GM12878 (cell line): ENCODE measurements at regions not wholly inside any gene's neighbourhood (a gene's known extent, or its start where the extent isn't known, plus 50 kb on each side); places are given as distances from the start of the nearest gene placed in this dataset.

ENCODE experiments used
- ATAC-seq: fragments of 200-7000 bp; cut with Tn5 transposase; 3 replicates; pipeline ENCODE4 v1.9.1; 2020; ENCODE audit warnings: mild to moderate bottlenecking, moderate library complexity
- BruUV-seq: library from RNA; stranded (reverse); fragments of 400-500 nt; replicated peaks from 2 replicates; lab custom pipeline; 2021; lab: Mats Ljungman, UMichigan
- CTCF ChIA-PET: fragments of 300-600 bp; sonication (Branson Sonifier 250); formaldehyde crosslinking; extraction: SDS; loops from one replicate; lab custom pipeline; 2021; ENCODE audit warnings: inconsistent platforms; lab: Yijun Ruan, JAX
- POLR2A ChIA-PET: fragments of 350-600 bp; formaldehyde crosslinking; extraction: SDS; loops from one replicate; lab custom pipeline; 2021; ENCODE audit warnings: inconsistent platforms; lab: Charles Lee
- RAD21 ChIA-PET: fragments of 300-600 bp; sonication (Branson Sonifier 250); formaldehyde crosslinking; loops from one replicate; lab custom pipeline; 2023; ENCODE audit warnings: antibody characterized with exemption; ENCODE audit not compliant: unreplicated experiment; lab: Charles Lee
- SMC1A ChIA-PET: fragments of 300-600 bp; sonication (Branson Sonifier 250); formaldehyde crosslinking; loops from one replicate; lab custom pipeline; 2023; ENCODE audit not compliant: unreplicated experiment, uncharacterized antibody; lab: Charles Lee
- DNase-seq: peaks from one replicate; pipeline ENCODE4 v3.0.0-alpha.2; 2011; ENCODE audit warnings: low read depth, low spot score
- FAIRE-seq: peaks from 3 replicates; lab custom pipeline; 2011; peaks lifted over from hg19 to GRCh38; lab: Jason Lieb, UNC
- H2AFZ ChIP-seq: 2 replicates; pipeline ENCODE4 v1.6.0; 2011; ENCODE audit warnings: low read depth, low read length, control low read depth; ENCODE audit not compliant: control insufficient read depth
- H3K27ac ChIP-seq: 2 replicates; pipeline ENCODE4 v1.5.1; 2011; ENCODE audit warnings: control low read depth; ENCODE audit not compliant: control insufficient read depth, insufficient read depth
- H3K27me3 ChIP-seq, 2 experiments: replicated peaks in 1 of 2; 2 replicates each; pipeline versions ENCODE4 v1.6.0 to v1.6.1; 2011; ENCODE audit warnings: low read length in 1 of 2; ENCODE audit not compliant: control insufficient read depth in 2 of 2, insufficient read depth in 2 of 2
- H3K36me3 ChIP-seq, 2 experiments: 2 replicates each; pipeline ENCODE4 v1.5.1; 2011; ENCODE audit warnings: low read length in 1 of 2; ENCODE audit not compliant: control insufficient read depth in 2 of 2, insufficient read depth in 2 of 2
- H3K4me1 ChIP-seq: 2 replicates; pipeline ENCODE4 v1.6.1; 2011; ENCODE audit warnings: mild to moderate bottlenecking, low read length, moderate library complexity, mixed read lengths; ENCODE audit not compliant: control insufficient read depth, insufficient read depth
- H3K4me2 ChIP-seq: 2 replicates; pipeline ENCODE4 v1.6.0; 2011; ENCODE audit warnings: control low read depth; ENCODE audit not compliant: control insufficient read depth, insufficient read depth
- H3K4me3 ChIP-seq: fragments of 200-600 bp; sonication (generic); 2 replicates; pipeline ENCODE4 v1.5.1; 2016
- H3K79me2 ChIP-seq: 2 replicates; pipeline ENCODE4 v1.6.0; 2011; ENCODE audit warnings: low read length; ENCODE audit not compliant: control insufficient read depth, insufficient read depth
- H3K9ac ChIP-seq: 2 replicates; pipeline ENCODE4 v1.8.0; 2011; ENCODE audit warnings: low read length, control low read depth, mixed read lengths; ENCODE audit not compliant: control insufficient read depth, insufficient read depth
- H3K9me3 ChIP-seq: replicated peaks from 3 replicates; pipeline ENCODE4 v1.5.1; 2011; ENCODE audit warnings: mild to moderate bottlenecking, low read length; ENCODE audit not compliant: control insufficient read depth, insufficient read depth
- H4K20me1 ChIP-seq: 2 replicates; pipeline ENCODE4 v1.6.0; 2011; ENCODE audit not compliant: control insufficient read depth, insufficient read depth
- ATF2 ChIP-seq: IDR thresholded peaks from 2 replicates; pipeline ENCODE4 v1.6.1; 2012; ENCODE audit warnings: low read length, inconsistent platforms
- ATF7 ChIP-seq: fragments of 450-650 bp; IDR thresholded peaks from 2 replicates; pipeline ENCODE4 v1.6.1; 2016; ENCODE audit warnings: low read depth, mild to moderate bottlenecking
- EED ChIP-seq: sonication (generic); IDR thresholded peaks from 2 replicates; pipeline ENCODE4 v1.6.1; 2016; ENCODE audit warnings: antibody characterized with exemption, low read depth
- EZH2 ChIP-seq: IDR thresholded peaks from 2 replicates; pipeline ENCODE4 v1.6.1; 2012; ENCODE audit warnings: low read depth, mild to moderate bottlenecking, control low read depth, inconsistent platforms, low read length, borderline replicate concordance; ENCODE audit not compliant: control insufficient read depth
- FOXM1 ChIP-seq: IDR thresholded peaks from 2 replicates; pipeline ENCODE4 v1.6.1; 2012; ENCODE audit warnings: low read depth, mild to moderate bottlenecking, inconsistent platforms, low read length, moderate library complexity
- GATAD2B ChIP-seq: fragments of 450-650 bp; conservative IDR thresholded peaks from 2 replicates; pipeline ENCODE4 v1.6.1; 2017; ENCODE audit warnings: low read depth, mild to moderate bottlenecking, moderate library complexity
- HCFC1 ChIP-seq: fragments of 150-350 bp; IDR thresholded peaks from 2 replicates; pipeline ENCODE4 v1.6.1; 2014; ENCODE audit warnings: low read length
- HSF1 ChIP-seq: fragments of 150-350 bp; IDR thresholded peaks from 2 replicates; pipeline ENCODE4 v1.6.1; 2014; ENCODE audit warnings: mild to moderate bottlenecking, low read depth, low read length
- KLF5 ChIP-seq: fragments of 450-650 bp; IDR thresholded peaks from 2 replicates; pipeline ENCODE4 v1.6.1; 2014; ENCODE audit warnings: mild to moderate bottlenecking; ENCODE audit not compliant: partially characterized antibody
- NFXL1 ChIP-seq: fragments of 450-650 bp; IDR thresholded peaks from 2 replicates; pipeline ENCODE4 v1.6.1; 2017; ENCODE audit warnings: antibody characterized with exemption, mild to moderate bottlenecking, borderline replicate concordance
- PBX3 ChIP-seq: IDR thresholded peaks from 2 replicates; pipeline ENCODE4 v1.6.1; 2011; ENCODE audit warnings: mild to moderate bottlenecking, low read depth, low read length, moderate library complexity; ENCODE audit not compliant: insufficient replicate concordance
- RAD21 ChIP-seq: IDR thresholded peaks from 2 replicates; pipeline ENCODE4 v1.6.1; 2011; ENCODE audit warnings: mild to moderate bottlenecking, low read depth, low read length, moderate library complexity; ENCODE audit not compliant: insufficient read depth
- RELA ChIP-seq: fragments of 450-650 bp; IDR thresholded peaks from 2 replicates; pipeline ENCODE4 v1.8.0; 2014; ENCODE audit warnings: borderline replicate concordance; ENCODE audit not compliant: partially characterized antibody
- SP1 ChIP-seq: IDR thresholded peaks from one replicate; pipeline ENCODE4 v1.6.1; 2011; ENCODE audit warnings: low read depth, low read length
- SPI1 ChIP-seq: IDR thresholded peaks from 2 replicates; pipeline ENCODE4 v1.6.1; 2011; ENCODE audit warnings: low read depth, mild to moderate bottlenecking, low read length, moderate library complexity, borderline replicate concordance; ENCODE audit not compliant: insufficient read depth
- TARDBP ChIP-seq: IDR thresholded peaks from 2 replicates; pipeline ENCODE4 v1.6.1; 2016; ENCODE audit warnings: borderline replicate concordance
- USF2 ChIP-seq: IDR thresholded peaks from 2 replicates; pipeline ENCODE4 v1.6.1; 2011; ENCODE audit warnings: low read depth, low read length, improper control_type of control experiment, borderline replicate concordance
- ZBTB4 ChIP-seq: fragments of 450-650 bp; formaldehyde crosslinking; IDR thresholded peaks from 2 replicates; pipeline ENCODE4 v1.4.0; 2022; ENCODE audit warnings: mild to moderate bottlenecking, moderate library complexity
- WGBS: methylation state at CpG from one replicate; pipeline ENCODE4 v1.1.6; 2016; ENCODE audit warnings: low lambda C conversion rate; ENCODE audit not compliant: insufficient replicate concordance, insufficient coverage; ENCODE audit errors: missing lambda C conversion rate; 5-methylcytosine and 5-hydroxymethylcytosine counted together
- in situ Hi-C: fragments of 300-500 bp; cut with MboI; formaldehyde crosslinking; loops from 9 replicates; pipeline ENCODE4 v1.14.3; 2018; ENCODE audit warnings: mixed read lengths
- intact Hi-C: fragments of 100-400 bp; cut with micrococcal nuclease; formaldehyde crosslinking; loops from one replicate; pipeline ENCODE4 v1.14.2; 2022; ENCODE audit not compliant: unreplicated experiment

- ChIA-PET CTCF (no interaction called here), SMC1A (no interaction called here), RAD21 (no interaction called here), POLR2A (no interaction called here)
- 81% methylated on average over 1 of the region's 1 CpG for WGBS
- no peaks in the 10 kb centered on the region for H4K20me1 ChIP-seq
- ATAC-seq, result no peak
- H3K27me3 ChIP-seq, result no peaks in the 10 kb centered on the region
- BruUV-seq, result no TSS peak
- no peak overlapping the region for H3K4me2 ChIP-seq
- H3K36me3 ChIP-seq, result no peaks in the 10 kb centered on the region
- DNase-seq, result no peak
- no peak for FAIRE-seq
- intact Hi-C loops (no loop called here), in situ Hi-C loops (no loop called here)
- no peak overlapping the region for H3K27ac ChIP-seq
- H3K9me3 ChIP-seq, result no peaks in the 10 kb centered on the region
- H3K9ac ChIP-seq, result no peak overlapping the region
- H3K4me3 ChIP-seq, result no peak overlapping the region
- H3K79me2 ChIP-seq, result no peaks in the 10 kb centered on the region
- H2AFZ ChIP-seq, result no peak overlapping the region
- H3K4me1 ChIP-seq, result no peaks in the 10 kb centered on the region
- TF ChIP-seq EZH2 (no peak), SPI1 (no peak), HCFC1 (no peak), ZBTB4 (CRISPR knock-in tag) (no peak), ATF7 (no peak), HSF1 (no peak), PBX3 (no peak), TARDBP (no peak), RELA (no peak), NFXL1 (no peak), GATAD2B (no peak), KLF5 (no peak), ATF2 (no peak), USF2 (no peak), RAD21 (no peak), SP1 (no peak), FOXM1 (no peak), EED (no peak)
Measured at GRCh38 chr15:62828364-62828763, 214.2 kb upstream of the TPM1 start.
